ENCODE measurements at regions not wholly inside any gene's neighbourhood (a gene's known extent, or its start where the extent isn't known, plus 50 kb on each side); places are given as distances from the start of the nearest gene placed in this dataset.

- no peak for TF ChIP-seq CTCF (IDR thresholded peaks at IDR 0.05; ENCODE audit: insufficient read depth, low read depth, low read length)
- TF ChIP-seq EZH2 (IDR thresholded peaks at IDR 0.05; ENCODE audit: insufficient read depth, low read length), result no peak
Observed at GRCh38 chrX:538311-538710, 92.3 kb upstream of the SHOX start.

Measured in astrocyte (in vitro differentiated cells and primary cell).